Psoas muscle (tissue), 7 donors: ENCODE measurements at regions not wholly inside any gene's neighbourhood (a gene's known extent, or its start where the extent isn't known, plus 50 kb on each side); places are given as distances from the start of the nearest gene placed in this dataset.

Experiments used
- ATAC-seq, 4 donors: fragments of 200-7000 bp; cut with Tn5 transposase; one replicate each; pipeline ENCODE4 v1.9.1; 2020; ENCODE audit warnings: moderate library complexity in 3 of 4, mild to moderate bottlenecking in 2 of 4
- DNase-seq, 2 donors: peaks; one replicate each; pipeline ENCODE4 v3.0.0-alpha.2; 2020
- H3K27ac ChIP-seq: fragments of 200-600 bp; one replicate; pipeline ENCODE4 v1.8.0; 2022
- H3K27me3 ChIP-seq, 3 donors: fragments of 200-600 bp in 1 of 3; one replicate each; pipeline versions ENCODE4 v1.6.1 to v1.8.0; 2013 to 2022; ENCODE audit warnings: low read length in 2 of 3, mild to moderate bottlenecking in 2 of 3, moderate library complexity in 1 of 3; ENCODE audit not compliant: insufficient read depth in 3 of 3
- H3K36me3 ChIP-seq, 2 donors: fragments of 200-600 bp in 1 of 2; one replicate each; pipeline versions ENCODE4 v1.6.1 to v1.8.0; 2013 to 2022; ENCODE audit warnings: low read depth in 1 of 2, mild to moderate bottlenecking in 1 of 2, moderate library complexity in 1 of 2; ENCODE audit not compliant: insufficient read depth in 1 of 2
- H3K4me1 ChIP-seq: fragments of 200-600 bp; one replicate; pipeline ENCODE4 v1.8.0; 2022
- H3K4me3 ChIP-seq: fragments of 200-600 bp; one replicate; pipeline ENCODE4 v1.8.0; 2022; ENCODE audit warnings: mild to moderate bottlenecking
- H3K9me3 ChIP-seq: fragments of 200-600 bp; one replicate; pipeline ENCODE4 v1.8.0; 2022
- WGBS, 3 donors: extraction: QIAGEN DNeasy Blood & Tissue Kit; methylation state at CpG; one replicate each; pipeline versions ENCODE4 v1.1.6 to v1.1.7; 2013; 5-methylcytosine and 5-hydroxymethylcytosine counted together
- intact Hi-C, 2 donors: fragments of 100-400 bp; cut with DNase I; formaldehyde crosslinking; loops; one replicate each; pipeline versions ENCODE4 v1.11.0 to v1.14.2; 2022
- TF ChIP-seq, protein P1 (sequence below): fragments of 200-600 bp; IDR thresholded peaks from one replicate; pipeline ENCODE4 v1.8.0; 2022; ENCODE audit warnings: antibody characterized with exemption
- donor health status: healthy with polysubstance abuse.
- donor health status: DM: no; HTN: no; CAD: no; lungs with moderate emphysema.
- donor health status: Bipolar disorder and iron deficiency.
- donor health status: healthy.
- donor health status: DM: yes; HTN: yes; CAD: no.
- donor health status: DM: no; HTN: no; CAD: no.
- donor health status: DM: yes; HTN: yes; CAD: no.

- H3K4me1 ChIP-seq, result no peaks in the 10 kb centered on the region
- WGBS, 3 donors, result 42 to 64% (median 44%) methylated on average over 14 of the region's 14 CpGs
- H3K36me3 ChIP-seq, result no peaks in the 10 kb centered on the region
- H3K27me3 ChIP-seq, result no peaks in the 10 kb centered on the region
- TF ChIP-seq, protein P1, sequence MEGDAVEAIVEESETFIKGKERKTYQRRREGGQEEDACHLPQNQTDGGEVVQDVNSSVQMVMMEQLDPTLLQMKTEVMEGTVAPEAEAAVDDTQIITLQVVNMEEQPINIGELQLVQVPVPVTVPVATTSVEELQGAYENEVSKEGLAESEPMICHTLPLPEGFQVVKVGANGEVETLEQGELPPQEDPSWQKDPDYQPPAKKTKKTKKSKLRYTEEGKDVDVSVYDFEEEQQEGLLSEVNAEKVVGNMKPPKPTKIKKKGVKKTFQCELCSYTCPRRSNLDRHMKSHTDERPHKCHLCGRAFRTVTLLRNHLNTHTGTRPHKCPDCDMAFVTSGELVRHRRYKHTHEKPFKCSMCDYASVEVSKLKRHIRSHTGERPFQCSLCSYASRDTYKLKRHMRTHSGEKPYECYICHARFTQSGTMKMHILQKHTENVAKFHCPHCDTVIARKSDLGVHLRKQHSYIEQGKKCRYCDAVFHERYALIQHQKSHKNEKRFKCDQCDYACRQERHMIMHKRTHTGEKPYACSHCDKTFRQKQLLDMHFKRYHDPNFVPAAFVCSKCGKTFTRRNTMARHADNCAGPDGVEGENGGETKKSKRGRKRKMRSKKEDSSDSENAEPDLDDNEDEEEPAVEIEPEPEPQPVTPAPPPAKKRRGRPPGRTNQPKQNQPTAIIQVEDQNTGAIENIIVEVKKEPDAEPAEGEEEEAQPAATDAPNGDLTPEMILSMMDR, result no peak
- no peak overlapping the region for H3K27ac ChIP-seq
- no peaks in the 10 kb centered on the region for H3K9me3 ChIP-seq
- intact Hi-C loops, result no loop called here
- no peak for DNase-seq
- no peak overlapping the region for H3K4me3 ChIP-seq
- no peak for ATAC-seq
These were observed 72.9 kb downstream of the SIK1 start for GRCh38 chr21:43354026-43354420.

DNA sequence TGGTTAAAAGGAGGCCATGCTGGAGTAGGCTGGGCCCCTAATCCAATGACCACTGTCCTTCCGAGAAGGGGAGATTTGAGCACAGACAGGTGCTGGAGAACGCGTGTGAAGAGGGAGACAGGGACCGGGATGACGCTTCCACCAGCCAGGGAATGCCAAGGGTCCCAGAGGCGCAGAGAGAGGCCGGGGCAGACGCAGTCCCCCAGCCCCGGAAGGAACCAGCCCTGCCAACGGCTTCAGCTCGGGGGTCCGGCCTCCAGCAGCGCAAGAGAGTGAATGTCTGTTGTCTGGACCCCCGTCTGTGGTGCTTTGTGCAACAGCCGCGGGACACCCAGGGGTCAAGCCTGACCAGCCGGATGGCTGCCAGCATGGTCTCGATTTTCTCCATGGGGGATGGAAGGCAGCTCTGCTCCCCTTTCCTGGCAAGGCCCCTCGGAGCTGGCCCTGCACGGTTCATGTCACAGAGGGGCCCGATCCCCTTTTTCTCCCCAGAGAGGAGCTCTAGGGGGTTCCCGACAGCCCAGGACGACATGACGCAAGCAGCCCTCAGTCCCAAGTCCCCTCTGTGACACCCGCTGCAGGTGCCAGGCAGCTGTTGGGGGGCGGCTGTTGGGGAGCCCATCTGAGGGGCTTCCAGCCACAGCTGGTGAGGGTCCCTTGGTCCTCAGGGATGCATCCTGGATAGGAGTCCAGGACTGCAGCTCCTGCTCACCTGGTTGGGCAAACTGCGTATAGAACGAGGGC lies 73.5 kb downstream of the SIK1 start:
- DNase-seq (no peak), ATAC-seq (no peak)
- Histone ChIP-seq H3K27ac (no peak overlapping the region), H3K27me3 (no peaks in the 10 kb centered on the region), H3K4me3 (no peak overlapping the region), H3K4me1 (no peaks in the 10 kb centered on the region), H3K36me3 (no peaks in the 10 kb centered on the region), H3K9me3 (no peaks in the 10 kb centered on the region)
- TF ChIP-seq, protein P1, result no peak
- intact Hi-C loops, result no loop called here
- WGBS, 3 donors, result 86 to 92% (median 86%) methylated on average over 27 to 28 of the region's 28 CpGs

- H3K27ac ChIP-seq, result no peak overlapping the region
- no peaks in the 10 kb centered on the region for H3K36me3 ChIP-seq
- TF ChIP-seq, protein P1, result no peak
- DNase-seq (no peak), ATAC-seq (peak in 1 of 4 donors; percentile 39)
- no peaks in the 10 kb centered on the region for H3K9me3 ChIP-seq
- no peak overlapping the region for H3K4me3 ChIP-seq
- H3K27me3 ChIP-seq, result no peaks in the 10 kb centered on the region
- intact Hi-C loops, result no loop called here
- no peaks in the 10 kb centered on the region for H3K4me1 ChIP-seq
- WGBS, 3 donors, result 91 to 92% (median 92%) methylated on average over 16 of the region's 16 CpGs
These were observed 74.2 kb downstream of the SIK1 start for GRCh38 chr21:43352568-43353281.

- TF ChIP-seq, protein P1, result no peak
- 94 to 97% (median 96%) methylated on average over 8 of the region's 8 CpGs for WGBS, 3 donors
- intact Hi-C loops, result no loop called here
These were observed 74.8 kb downstream of the SIK1 start for GRCh38 chr21:43352154-43352537.

More at GRCh38 chr21:43352154-43352537, 74.8 kb downstream of the SIK1 start:
- no peak overlapping the region for H3K27ac ChIP-seq
- no peak overlapping the region for H3K4me3 ChIP-seq
- DNase-seq (no peak), ATAC-seq (no peak)
- H3K27me3 ChIP-seq, result no peaks in the 10 kb centered on the region
- H3K36me3 ChIP-seq, result no peaks in the 10 kb centered on the region
- no peaks in the 10 kb centered on the region for H3K9me3 ChIP-seq
- H3K4me1 ChIP-seq, result no peaks in the 10 kb centered on the region
